ENCODE measurements at regions not wholly inside any gene's neighbourhood (a gene's known extent, or its start where the extent isn't known, plus 50 kb on each side); places are given as distances from the start of the nearest gene placed in this dataset.

DNA sequence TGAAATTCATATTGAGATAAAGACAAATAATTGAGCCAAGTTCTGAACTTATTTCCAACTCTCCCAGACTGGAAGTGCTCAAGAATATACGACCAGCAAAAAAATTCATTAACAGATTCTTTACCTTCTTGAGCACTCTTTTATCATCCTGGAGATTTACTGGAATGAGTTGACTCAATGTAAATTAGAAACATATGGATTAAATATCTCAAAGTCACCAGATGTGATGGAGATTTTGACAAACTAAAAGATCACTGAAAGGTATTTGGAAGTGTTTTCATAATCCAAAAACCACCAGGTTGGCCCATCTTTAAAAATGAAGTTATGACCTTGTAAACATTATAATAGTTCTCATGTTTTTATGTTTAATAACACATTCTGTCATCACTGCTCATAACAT is 433.2 kb upstream of the RASGRP1 start:
- TF ChIP-seq, protein P1, sequence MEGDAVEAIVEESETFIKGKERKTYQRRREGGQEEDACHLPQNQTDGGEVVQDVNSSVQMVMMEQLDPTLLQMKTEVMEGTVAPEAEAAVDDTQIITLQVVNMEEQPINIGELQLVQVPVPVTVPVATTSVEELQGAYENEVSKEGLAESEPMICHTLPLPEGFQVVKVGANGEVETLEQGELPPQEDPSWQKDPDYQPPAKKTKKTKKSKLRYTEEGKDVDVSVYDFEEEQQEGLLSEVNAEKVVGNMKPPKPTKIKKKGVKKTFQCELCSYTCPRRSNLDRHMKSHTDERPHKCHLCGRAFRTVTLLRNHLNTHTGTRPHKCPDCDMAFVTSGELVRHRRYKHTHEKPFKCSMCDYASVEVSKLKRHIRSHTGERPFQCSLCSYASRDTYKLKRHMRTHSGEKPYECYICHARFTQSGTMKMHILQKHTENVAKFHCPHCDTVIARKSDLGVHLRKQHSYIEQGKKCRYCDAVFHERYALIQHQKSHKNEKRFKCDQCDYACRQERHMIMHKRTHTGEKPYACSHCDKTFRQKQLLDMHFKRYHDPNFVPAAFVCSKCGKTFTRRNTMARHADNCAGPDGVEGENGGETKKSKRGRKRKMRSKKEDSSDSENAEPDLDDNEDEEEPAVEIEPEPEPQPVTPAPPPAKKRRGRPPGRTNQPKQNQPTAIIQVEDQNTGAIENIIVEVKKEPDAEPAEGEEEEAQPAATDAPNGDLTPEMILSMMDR (IDR thresholded peaks at IDR 0.05; ENCODE audit: low read length) = no peak
- no peak for TF ChIP-seq EZH2 (IDR thresholded peaks at IDR 0.05; ENCODE audit: borderline replicate concordance, low read length)
